DND-41 (cell line): ENCODE measurements at regions not wholly inside any gene's neighbourhood (a gene's known extent, or its start where the extent isn't known, plus 50 kb on each side); places are given as distances from the start of the nearest gene placed in this dataset.

ENCODE experiments used
- CTCF ChIP-seq: IDR thresholded peaks from 2 replicates; pipeline ENCODE4 v1.5.1; 2012; ENCODE audit warnings: borderline replicate concordance, low read length, moderate library complexity, mild to moderate bottlenecking; ENCODE audit not compliant: poor library complexity, severe bottlenecking; ENCODE audit errors: extremely low read depth
- EZH2 ChIP-seq: IDR thresholded peaks from 3 replicates; pipeline ENCODE4 v1.6.1; 2012; ENCODE audit warnings: borderline replicate concordance, low read depth, mild to moderate bottlenecking, moderate library complexity, low read length, inconsistent platforms; ENCODE audit not compliant: severe bottlenecking

GRCh38 chr10:31136386-31136785 is 104.7 kb upstream of the ZNF438 start:
- TF ChIP-seq CTCF = no peak
- no peak for TF ChIP-seq EZH2
